Gastrocnemius medialis (tissue), 4 donors: ENCODE measurements at regions not wholly inside any gene's neighbourhood (a gene's known extent, or its start where the extent isn't known, plus 50 kb on each side); places are given as distances from the start of the nearest gene placed in this dataset.

Experiments
- ATAC-seq, 2 donors: fragments of 150-250 bp; one replicate each; pipeline ENCODE4 v1.9.1; 2016
- DNase-seq, 2 donors: peaks; one replicate each; pipeline ENCODE4 v3.0.0-alpha.2; 2019
- H3K27ac ChIP-seq, 4 donors: fragments of 200-600 bp; sonication (generic); 1 replicate in 1 of 4; 2 replicates in 3 of 4; pipeline ENCODE4 v1.5.1; 2016 to 2018; ENCODE audit warnings: mild to moderate bottlenecking in 2 of 4, moderate library complexity in 1 of 4
- H3K27me3 ChIP-seq, 3 donors: fragments of 200-600 bp; sonication (generic) in 2 of 3; 1 replicate in 1 of 3; 2 replicates in 2 of 3; pipeline versions ENCODE4 v1.5.1 to v1.6.0; 2016 to 2019; ENCODE audit warnings: mild to moderate bottlenecking in 1 of 3, moderate library complexity in 1 of 3
- H3K36me3 ChIP-seq, 2 donors: fragments of 200-600 bp; sonication (generic) in 1 of 2; one replicate each; pipeline ENCODE4 v1.5.1; 2017 to 2018
- H3K4me1 ChIP-seq, 2 donors: fragments of 200-600 bp; sonication (generic) in 1 of 2; one replicate each; pipeline ENCODE4 v1.5.1; 2016 to 2017; ENCODE audit warnings: mild to moderate bottlenecking in 2 of 2
- H3K4me3 ChIP-seq, 4 donors: fragments of 200-600 bp; sonication (generic) in 3 of 4; 1 replicate in 1 of 4; 2 replicates in 3 of 4; pipeline ENCODE4 v1.5.1; 2016 to 2019; ENCODE audit warnings: mild to moderate bottlenecking in 2 of 4
- H3K9me3 ChIP-seq, 3 donors: fragments of 200-600 bp; sonication (generic) in 2 of 3; 1 replicate in 1 of 3; 2 replicates in 2 of 3; pipeline ENCODE4 v1.5.1; 2016 to 2019
- POLR2A ChIP-seq, 2 donors: fragments of 450-650 bp; IDR thresholded peaks; one replicate each; pipeline ENCODE4 v1.6.1; 2017; ENCODE audit warnings: antibody characterized with exemption in 2 of 2, mild to moderate bottlenecking in 2 of 2, moderate library complexity in 2 of 2
- in situ Hi-C, 4 donors: fragments of 200-750 bp; cut with MboI; loops; one replicate each; pipeline versions ENCODE4 v1.15.0 to v1.8.0; 2017; ENCODE audit warnings: low sequenced_read_pairs in 4 of 4
- intact Hi-C: fragments of 100-400 bp; cut with DNase I; formaldehyde crosslinking; loops from one replicate; pipeline ENCODE4 v1.15.1; 2023; ENCODE audit warnings: low total_unique reads
- TF ChIP-seq, protein P1 (sequence below), 5 experiments: fragments of 450-650 bp in 3 of 5; fragments of 200-600 bp in 2 of 5; sonication (generic) in 2 of 5; IDR thresholded peaks in 4 of 5; conservative IDR thresholded peaks in 1 of 5; 1 replicate in 4 of 5; 2 replicates in 1 of 5; pipeline ENCODE4 v1.5.1; 2016 to 2019; ENCODE audit warnings: antibody characterized with exemption in 5 of 5, mild to moderate bottlenecking in 3 of 5, moderate library complexity in 3 of 5

DNA sequence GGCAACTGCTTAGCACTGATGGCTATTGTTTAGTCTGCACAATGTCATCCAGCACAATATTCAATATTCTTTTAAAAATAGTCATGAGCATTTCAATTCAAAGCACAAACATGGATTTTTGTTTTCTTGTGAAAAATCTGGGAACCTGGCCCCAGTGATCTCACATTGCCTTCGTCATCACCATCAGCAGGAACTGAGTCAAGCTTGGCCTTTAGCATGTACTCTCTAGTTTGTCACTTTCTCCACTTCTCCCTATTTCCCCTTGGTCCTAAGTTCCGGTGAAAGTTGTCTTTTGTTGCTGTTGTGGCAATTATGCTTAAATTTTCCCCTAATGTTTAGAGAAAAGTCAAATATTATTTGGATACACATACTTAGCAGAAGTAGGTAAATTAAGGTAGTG is 252.9 kb upstream of the SORCS1 start:
- in situ Hi-C loops (no loop called here), intact Hi-C loops (no loop called here)
- Histone ChIP-seq H3K36me3 (no peaks in the 10 kb centered on the region), H3K4me1 (no peaks in the 10 kb centered on the region), H3K4me3 (no peak overlapping the region), H3K27me3 (no peaks in the 10 kb centered on the region), H3K9me3 (no peaks in the 10 kb centered on the region), H3K27ac (no peak overlapping the region)
- no peak for DNase-seq
- no peak for ATAC-seq
- TF ChIP-seq, protein P1, sequence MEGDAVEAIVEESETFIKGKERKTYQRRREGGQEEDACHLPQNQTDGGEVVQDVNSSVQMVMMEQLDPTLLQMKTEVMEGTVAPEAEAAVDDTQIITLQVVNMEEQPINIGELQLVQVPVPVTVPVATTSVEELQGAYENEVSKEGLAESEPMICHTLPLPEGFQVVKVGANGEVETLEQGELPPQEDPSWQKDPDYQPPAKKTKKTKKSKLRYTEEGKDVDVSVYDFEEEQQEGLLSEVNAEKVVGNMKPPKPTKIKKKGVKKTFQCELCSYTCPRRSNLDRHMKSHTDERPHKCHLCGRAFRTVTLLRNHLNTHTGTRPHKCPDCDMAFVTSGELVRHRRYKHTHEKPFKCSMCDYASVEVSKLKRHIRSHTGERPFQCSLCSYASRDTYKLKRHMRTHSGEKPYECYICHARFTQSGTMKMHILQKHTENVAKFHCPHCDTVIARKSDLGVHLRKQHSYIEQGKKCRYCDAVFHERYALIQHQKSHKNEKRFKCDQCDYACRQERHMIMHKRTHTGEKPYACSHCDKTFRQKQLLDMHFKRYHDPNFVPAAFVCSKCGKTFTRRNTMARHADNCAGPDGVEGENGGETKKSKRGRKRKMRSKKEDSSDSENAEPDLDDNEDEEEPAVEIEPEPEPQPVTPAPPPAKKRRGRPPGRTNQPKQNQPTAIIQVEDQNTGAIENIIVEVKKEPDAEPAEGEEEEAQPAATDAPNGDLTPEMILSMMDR (IDR thresholded peaks at IDR 0.05 in 4 of 5, conservative IDR thresholded peaks at IDR 0.05 in 1 of 5), result no peak

DNA sequence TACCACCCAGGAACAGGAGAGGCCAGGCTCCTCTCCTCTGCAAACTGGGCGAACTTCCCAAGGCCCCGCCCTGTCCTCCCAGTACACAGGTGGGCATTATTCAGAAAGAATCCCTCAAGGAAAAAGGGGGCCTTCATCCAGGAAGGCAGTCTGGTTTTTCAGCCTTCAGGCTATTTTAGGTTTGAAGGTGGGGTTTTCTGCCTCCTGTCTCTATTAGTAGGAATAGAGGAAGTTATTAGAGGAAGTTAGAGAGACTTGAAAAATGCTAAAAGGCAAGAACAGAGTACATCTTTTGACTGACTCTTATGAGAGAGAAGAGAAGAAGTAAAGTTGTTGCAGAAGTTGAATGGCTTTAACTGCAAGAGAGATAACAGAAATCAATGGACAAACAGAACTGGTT is 250.9 kb upstream of the SORCS1 start:
- Histone ChIP-seq H3K4me3 (no peak overlapping the region), H3K27me3 (no peaks in the 10 kb centered on the region), H3K27ac (no peak overlapping the region), H3K9me3 (no peaks in the 10 kb centered on the region), H3K4me1 (no peaks in the 10 kb centered on the region), H3K36me3 (no peaks in the 10 kb centered on the region)
- intact Hi-C loops (no loop called here), in situ Hi-C loops (no loop called here)
- ATAC-seq (no peak), DNase-seq (no peak)
- TF ChIP-seq POLR2A (IDR thresholded peaks at IDR 0.05), result no peak
- TF ChIP-seq, protein P1 (IDR thresholded peaks at IDR 0.05 in 4 of 5, conservative IDR thresholded peaks at IDR 0.05 in 1 of 5), result no peak

- Histone ChIP-seq H3K27me3 (no peaks in the 10 kb centered on the region), H3K36me3 (no peaks in the 10 kb centered on the region), H3K4me1 (no peaks in the 10 kb centered on the region), H3K9me3 (no peaks in the 10 kb centered on the region), H3K4me3 (no peak overlapping the region), H3K27ac (no peak overlapping the region)
- intact Hi-C loops (no loop called here), in situ Hi-C loops (no loop called here)
- TF ChIP-seq POLR2A (IDR thresholded peaks at IDR 0.05), result no peak
- TF ChIP-seq, protein P1 (IDR thresholded peaks at IDR 0.05 in 4 of 5, conservative IDR thresholded peaks at IDR 0.05 in 1 of 5), result no peak
- ATAC-seq (no peak), DNase-seq (no peak)
These were observed 249.5 kb upstream of the SORCS1 start for GRCh38 chr10:107413971-107414370.

DNA sequence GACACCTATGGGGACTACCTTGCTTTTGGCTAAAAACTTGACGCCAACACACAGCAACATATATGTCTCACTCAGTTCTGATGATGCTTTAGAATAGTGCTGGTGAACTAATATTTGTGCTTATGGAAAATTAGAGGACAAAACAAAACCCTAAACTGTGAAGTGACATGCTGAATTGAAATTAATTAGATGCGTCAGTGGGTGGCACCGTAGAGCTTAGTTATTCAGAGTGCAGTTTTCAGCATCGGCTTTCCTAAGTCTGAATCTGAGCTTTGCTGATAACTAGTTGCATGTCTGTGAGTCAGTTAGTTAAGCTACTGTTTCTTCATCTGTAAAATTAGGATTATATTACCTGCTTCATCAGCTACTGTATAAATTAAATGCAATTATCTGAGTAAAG is 245.0 kb upstream of the SORCS1 start:
- Histone ChIP-seq H3K27me3 (no peaks in the 10 kb centered on the region), H3K4me3 (no peak overlapping the region), H3K9me3 (no peaks in the 10 kb centered on the region), H3K4me1 (no peaks in the 10 kb centered on the region), H3K27ac (no peak overlapping the region), H3K36me3 (no peaks in the 10 kb centered on the region)
- DNase-seq (no peak), ATAC-seq (no peak)
- TF ChIP-seq POLR2A (IDR thresholded peaks at IDR 0.05), result no peak
- TF ChIP-seq, protein P1 (IDR thresholded peaks at IDR 0.05 in 4 of 5, conservative IDR thresholded peaks at IDR 0.05 in 1 of 5), result no peak
- in situ Hi-C loops (no loop called here), intact Hi-C loops (no loop called here)

- DNase-seq (no peak), ATAC-seq (no peak)
- Histone ChIP-seq H3K27me3 (no peaks in the 10 kb centered on the region), H3K27ac (no peak overlapping the region), H3K4me1 (no peaks in the 10 kb centered on the region), H3K4me3 (no peak overlapping the region), H3K9me3 (no peaks in the 10 kb centered on the region), H3K36me3 (no peaks in the 10 kb centered on the region)
- in situ Hi-C loops (loop anchor here in 1 of 4 donors (25.0 kb wide), 1 partner anchor 111 kb away; no protein-coding TSS in a partner anchor), intact Hi-C loops (no loop called here)
- no peak for TF ChIP-seq POLR2A (IDR thresholded peaks at IDR 0.05)
- TF ChIP-seq, protein P1 (IDR thresholded peaks at IDR 0.05 in 4 of 5, conservative IDR thresholded peaks at IDR 0.05 in 1 of 5), result no peak
These were observed 233.6 kb upstream of the SORCS1 start for GRCh38 chr10:107398115-107398514.
